ENCODE measurements at regions not wholly inside any gene's neighbourhood (a gene's known extent, or its start where the extent isn't known, plus 50 kb on each side); places are given as distances from the start of the nearest gene placed in this dataset.

GRCh38 chr22:27443306-27443705 is 358.2 kb downstream of the MN1 start:
- no peak for DNase-seq (ENCODE audit: low read depth)

DNA sequence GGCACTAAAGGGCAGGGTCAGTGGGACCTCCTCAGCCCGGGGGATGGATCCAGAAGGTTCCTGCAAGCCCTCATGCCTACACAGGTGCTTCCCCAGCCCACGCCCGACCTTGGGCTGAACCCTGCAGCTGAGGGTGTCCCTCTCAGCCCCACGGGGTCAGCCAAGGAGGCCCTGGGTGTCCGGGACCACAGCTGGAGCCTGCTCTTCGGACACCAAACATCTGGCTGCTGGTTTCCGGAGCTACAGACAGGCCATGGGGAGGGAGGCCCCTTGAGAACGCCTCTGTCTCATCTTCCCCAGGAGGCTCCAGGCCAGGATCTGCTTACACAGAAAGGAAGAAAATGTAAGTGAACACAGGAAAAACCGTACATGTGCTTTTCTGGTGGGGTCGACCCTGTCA is 355.7 kb downstream of the MN1 start:
- no peak for DNase-seq (ENCODE audit: low read depth)

DNA sequence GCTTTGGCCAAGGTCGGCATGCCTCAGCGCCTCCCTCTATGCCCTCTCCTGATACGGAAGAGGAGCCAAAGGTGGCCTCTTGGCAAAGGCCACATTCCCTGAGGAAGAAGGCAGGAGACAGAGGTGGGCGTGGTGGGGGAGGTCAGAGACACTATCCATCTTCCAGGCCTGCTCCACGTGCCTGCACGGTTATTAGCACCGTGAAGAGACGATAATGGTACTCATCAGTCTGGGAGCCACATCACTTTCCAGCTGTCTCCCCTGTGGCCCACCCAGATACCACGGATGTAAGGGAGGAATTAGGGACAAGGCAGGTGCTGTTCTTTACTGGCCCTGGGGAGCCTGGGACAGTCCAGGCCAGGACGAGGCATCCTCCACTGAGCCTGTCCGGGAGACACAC is 354.3 kb downstream of the MN1 start:
- no peak for DNase-seq (ENCODE audit: low read depth)

GRCh38 chr22:27450448-27450847 is 351.1 kb downstream of the MN1 start:
- no peak for DNase-seq (ENCODE audit: low read depth)

GRCh38 chr22:27452245-27452644 is 349.3 kb downstream of the MN1 start:
- no peak for DNase-seq (ENCODE audit: low read depth)

DNA sequence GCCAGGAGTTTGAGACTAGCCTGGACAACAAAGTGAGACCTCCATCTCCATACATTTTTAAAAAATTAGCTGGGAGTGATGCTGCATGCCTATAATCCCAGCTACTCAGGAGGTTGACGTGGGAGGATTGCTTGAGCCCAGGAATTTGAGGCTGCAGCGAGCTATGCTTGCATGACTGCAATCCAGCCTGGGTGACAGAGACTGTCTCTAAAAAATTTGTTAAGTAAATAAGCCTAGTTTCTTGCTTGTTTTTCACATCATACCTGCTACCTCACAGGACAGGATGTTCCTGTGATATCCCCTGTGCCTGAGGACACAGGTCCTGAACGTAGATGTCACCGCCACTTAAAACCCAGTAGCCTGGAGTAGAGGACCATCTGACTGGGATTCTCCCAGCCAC is 348.6 kb downstream of the MN1 start:
- peak; percentile 71 for DNase-seq (ENCODE audit: low read depth)

DNA sequence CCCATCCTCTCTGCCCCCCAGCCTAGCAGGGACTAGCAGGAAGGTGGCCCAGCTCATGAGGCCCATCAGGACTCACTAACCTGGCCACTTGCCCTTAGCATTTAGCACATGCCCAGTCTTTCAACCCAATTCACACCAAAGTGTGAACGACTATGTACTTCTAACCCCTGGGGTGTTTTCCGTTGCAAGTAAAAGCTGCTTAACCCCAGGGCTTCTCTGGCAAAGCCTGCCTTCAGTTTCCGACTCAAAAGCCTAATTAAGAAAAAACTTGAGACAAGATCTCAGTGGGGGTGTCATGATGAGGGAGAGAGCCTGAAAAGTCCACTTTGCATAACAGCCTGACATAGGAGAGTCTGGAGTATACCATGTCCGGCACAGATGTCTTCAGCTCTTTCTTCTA is 347.8 kb downstream of the MN1 start:
- DNase-seq (ENCODE audit: low read depth) = no peak

DNA sequence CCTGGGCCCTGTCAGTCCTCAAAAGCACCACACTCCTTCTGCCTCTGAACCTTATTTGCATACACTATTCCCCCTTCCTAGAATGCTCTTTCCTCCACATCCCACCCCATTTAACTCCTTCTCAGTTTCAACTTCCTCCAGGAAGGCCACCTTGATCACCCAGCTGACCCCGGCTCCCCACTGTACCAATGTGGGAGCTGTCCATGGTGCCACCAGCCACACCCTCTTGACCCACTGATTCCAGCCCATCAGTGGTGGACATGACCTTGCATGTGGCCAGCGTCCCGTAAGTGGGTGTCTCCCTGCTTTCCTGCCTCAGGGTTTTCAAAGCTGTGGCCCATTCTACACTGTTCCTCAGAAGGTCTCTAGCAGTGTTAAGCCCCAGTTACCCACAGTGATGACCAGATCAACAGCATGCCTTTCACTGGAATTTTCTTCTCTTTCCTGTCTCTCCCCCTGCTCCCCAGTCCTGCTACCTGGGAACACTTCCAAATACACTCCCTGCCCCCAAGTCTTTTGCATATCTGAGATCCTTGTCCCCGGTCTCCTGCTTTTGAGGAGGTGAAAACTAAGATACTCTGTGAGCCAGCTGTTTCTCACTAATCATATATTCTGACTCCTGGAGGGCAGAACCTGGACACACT is 346.6 kb downstream of the MN1 start:
- peak; percentile 56 for DNase-seq (ENCODE audit: low read depth)

GRCh38 chr22:27455526-27455925 is 346.0 kb downstream of the MN1 start:
- no peak for DNase-seq (ENCODE audit: low read depth)

DNA sequence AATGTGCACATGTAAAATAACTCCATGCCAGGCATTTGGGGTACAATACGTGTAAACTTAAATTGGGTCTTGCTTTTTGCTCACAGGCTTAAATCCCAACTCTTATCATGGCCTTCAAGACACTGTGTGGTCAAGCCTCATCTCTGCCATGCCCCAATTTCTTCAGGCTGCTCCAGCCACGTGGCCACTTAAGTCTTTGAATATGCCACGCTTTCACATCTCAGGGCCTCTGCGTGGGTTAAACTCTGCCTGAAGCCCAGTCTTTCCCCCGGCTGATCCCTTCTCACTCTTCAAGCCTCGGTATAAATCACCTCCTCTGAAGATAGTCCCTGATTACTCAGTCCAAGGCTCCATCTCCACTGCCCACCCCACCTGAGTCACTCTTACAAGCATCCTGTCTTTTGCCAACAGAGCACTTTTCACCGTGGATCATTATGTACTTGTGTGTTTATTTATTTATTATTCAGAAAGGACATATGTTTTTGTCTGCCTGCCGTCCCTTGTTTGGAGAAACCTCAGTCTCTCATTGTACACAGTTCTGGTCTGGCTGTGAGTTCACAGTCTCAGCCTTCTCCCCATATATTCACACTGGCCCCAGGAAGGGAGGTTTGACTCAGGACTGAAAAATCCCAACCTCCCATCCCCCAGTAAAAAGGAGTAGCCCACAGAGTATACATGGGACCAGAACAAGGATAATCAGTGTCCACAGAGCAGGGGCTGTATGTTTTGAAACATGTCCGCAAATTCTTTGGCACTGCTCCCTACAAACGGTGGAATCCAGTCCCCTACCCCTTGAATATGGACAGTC is 344.7 kb downstream of the MN1 start:
- peak; percentile 96 for DNase-seq (ENCODE audit: low read depth)

GRCh38 chr22:27459999-27460398 is 341.6 kb downstream of the MN1 start:
- DNase-seq (ENCODE audit: low read depth) = no peak

DNA sequence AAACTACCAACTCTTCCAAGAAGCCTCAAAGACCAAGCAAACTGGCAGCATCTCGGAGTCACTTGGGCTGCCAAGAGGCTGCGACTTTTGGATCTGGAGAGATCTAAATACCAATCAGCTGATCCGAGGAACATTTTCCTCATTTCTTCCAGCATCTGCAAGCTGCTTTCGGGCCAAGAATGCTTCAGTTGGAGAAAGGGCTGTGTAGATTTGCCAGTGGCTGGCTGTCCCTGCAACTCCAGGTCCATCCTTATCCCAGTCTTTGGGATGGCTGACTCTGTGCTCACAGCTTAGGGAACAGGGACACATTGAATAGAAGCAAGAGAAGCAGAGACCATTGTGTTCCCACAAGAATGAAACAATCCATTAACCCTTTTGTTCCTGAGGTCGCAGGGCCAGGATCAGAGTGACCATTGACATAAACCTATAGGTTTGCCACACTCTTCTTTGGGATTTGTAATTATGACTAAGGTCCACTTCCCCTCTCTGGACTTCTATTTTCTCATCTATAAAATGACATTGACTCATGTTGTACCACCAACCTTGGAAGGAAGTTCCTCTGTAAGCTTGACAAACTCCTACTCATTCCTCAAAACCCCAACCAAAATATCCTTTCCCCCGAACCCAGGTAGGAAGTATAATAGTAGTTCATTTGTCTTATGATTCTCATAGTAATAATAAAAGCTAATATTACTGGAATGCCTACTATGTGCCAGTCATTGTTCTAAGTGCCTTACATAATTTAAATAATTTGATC is 340.8 kb downstream of the MN1 start:
- DNase-seq (ENCODE audit: low read depth) = peak; percentile 89

GRCh38 chr22:27461470-27461869 is 340.1 kb downstream of the MN1 start:
- peak; percentile 99 for DNase-seq (ENCODE audit: low read depth)

GRCh38 chr22:27462190-27462589 is 339.4 kb downstream of the MN1 start:
- DNase-seq (ENCODE audit: low read depth) = peak; percentile 36

DNA sequence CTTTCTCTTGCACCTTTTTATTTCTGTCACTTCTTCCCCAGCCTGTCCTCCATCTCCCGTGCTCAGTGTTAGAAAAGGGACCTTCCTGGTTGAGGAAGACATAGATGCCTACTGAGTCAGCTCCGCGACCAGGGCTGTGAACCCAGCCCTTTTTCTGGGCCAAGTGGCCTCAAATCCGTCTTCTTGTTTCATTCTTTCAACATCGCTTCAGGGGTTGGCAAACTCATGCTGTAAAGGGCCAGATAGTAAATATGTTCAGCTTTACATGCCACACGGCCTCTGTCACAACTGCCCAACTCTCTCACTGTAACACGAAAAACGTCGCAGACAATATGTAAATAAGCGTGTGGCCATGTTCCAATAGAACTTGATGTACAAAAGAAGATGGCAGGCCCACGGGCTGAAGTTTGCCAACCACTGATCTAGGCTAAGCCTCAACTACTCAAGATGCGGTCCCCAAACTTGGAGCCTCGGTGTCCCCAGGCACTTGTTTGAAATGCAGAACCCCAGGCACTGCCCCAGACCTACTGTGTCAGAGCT is 338.4 kb downstream of the MN1 start:
- DNase-seq (ENCODE audit: low read depth) = peak; percentile 18

- DNase-seq (ENCODE audit: low read depth) = peak; percentile 30
Observed at GRCh38 chr22:27466229-27466628, 335.3 kb downstream of the MN1 start.

DNA sequence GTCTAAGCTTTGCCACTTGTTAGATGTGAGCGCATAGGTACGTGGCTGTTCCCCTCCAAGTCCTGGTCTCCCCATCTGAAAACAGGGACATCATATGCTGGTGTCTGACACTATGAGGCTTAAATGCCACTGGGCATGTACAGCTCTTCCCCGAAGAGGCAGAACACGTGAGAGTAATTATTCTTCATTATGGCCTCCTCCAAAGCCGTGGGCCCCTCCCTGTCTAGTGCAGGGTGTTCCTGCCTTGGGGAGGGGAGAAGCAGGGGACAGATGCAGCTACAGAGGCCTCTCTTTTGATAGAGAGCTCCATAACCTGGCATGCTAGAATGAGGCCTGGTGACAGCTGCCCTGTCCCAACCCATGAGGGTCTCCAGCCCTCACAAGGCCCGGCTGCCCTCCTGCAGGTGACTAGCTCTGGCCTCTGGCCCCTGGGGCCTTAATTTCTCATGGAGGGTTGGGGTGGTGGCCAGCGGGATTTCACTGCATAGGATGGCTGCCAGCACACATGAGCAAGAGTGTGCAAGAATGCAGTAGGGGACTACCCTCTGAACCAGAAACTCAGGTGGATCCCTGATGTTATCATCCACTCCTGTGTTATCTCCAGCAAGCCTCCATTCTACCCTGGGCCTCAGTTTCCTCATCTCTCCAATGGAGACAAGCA is 334.6 kb downstream of the MN1 start:
- DNase-seq (ENCODE audit: low read depth) = no peak

- no peak for DNase-seq (ENCODE audit: low read depth)
Observed at GRCh38 chr22:27467711-27468110, 333.8 kb downstream of the MN1 start.

DNA sequence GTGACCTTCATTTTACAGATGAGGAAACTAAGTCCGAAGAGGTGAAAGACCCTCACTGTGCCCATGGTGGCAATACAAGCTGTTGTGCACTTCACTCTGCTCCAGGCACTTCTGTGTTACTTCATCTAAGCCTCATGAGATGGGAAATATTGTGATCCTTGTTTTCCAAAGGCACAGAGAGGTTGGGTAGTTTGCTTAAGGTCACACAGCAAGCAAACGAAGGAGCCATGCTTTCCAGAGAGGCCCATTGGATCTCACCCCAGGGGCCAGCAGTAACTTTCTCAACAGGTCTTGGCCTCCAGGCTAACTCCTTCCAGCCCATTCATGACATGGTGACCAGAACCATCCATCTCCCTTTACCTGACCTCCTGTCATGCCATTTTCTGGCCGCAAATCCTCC is 332.8 kb downstream of the MN1 start:
- DNase-seq (ENCODE audit: low read depth) = no peak

DNA sequence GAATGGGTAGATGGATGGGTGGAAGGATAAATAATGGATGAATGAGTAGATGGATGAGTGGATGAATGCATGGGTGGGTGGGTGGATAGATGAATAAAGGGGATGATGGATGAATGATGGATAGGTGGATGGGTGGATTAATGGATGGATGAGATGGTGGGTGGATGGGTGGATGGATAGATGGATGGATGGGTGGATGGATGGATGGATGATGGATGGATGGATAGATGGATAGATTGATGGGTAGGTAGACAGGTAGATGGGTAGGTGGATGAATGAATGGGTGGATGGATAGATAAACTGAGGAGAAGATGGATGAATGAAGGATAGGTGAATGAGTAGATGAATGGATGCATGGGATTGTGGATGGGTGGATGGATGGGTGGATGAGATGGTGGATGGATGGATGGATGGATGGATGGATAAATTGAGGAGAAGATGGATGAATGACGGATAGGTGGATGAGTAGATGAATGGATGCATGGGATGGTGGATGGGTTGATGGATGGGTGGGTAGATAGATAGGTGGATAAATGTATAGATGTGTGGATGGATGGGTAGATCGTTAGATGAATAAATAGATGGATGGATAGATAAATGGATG is 331.3 kb downstream of the MN1 start:
- no peak for DNase-seq (ENCODE audit: low read depth)

DNA sequence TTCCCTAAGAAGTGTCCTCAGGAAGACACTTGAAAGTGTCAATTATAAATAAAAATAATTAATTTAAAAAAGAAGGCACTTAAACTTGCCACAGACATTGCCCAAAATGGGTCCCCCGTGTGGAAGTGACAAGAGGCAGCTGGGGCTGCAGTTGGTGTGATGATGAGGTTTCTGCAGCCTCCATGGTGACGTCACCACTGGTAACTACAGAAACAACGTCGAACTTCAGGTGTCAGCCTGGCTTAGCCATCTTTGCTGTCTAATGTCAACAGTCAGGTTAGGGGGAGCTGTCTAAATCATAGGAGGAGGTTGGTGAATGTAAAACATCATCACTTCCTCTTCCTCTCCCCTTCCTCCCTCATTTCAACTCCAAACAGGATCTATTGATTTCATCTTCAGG is 328.6 kb downstream of the MN1 start:
- DNase-seq (ENCODE audit: low read depth) = no peak

GRCh38 chr22:27473533-27473932 is 328.0 kb downstream of the MN1 start:
- DNase-seq (ENCODE audit: low read depth) = no peak

Measured in EH (cell line).